ENCODE measurements at regions not wholly inside any gene's neighbourhood (a gene's known extent, or its start where the extent isn't known, plus 50 kb on each side); places are given as distances from the start of the nearest gene placed in this dataset.

GRCh38 chr13:73364736-73365135 lies 305.9 kb downstream of the KLF5 start:
- Histone ChIP-seq H3K4me1 (ENCODE audit: low read depth) (no peaks in the 10 kb centered on the region), H3K27ac (no peak overlapping the region), H3K36me3 (no peaks in the 10 kb centered on the region), H3K27me3 (no peaks in the 10 kb centered on the region), H3K9me3 (ENCODE audit: low read depth) (no peaks in the 10 kb centered on the region), H3K4me3 (no peak overlapping the region)
- no peak for TF ChIP-seq CTCF (IDR thresholded peaks at IDR 0.05; ENCODE audit: low read depth, low read length)
- no peak for DNase-seq (ENCODE audit: low read depth in 1 of 2, low spot score in 1 of 2)

GRCh38 chr13:73358606-73359095 lies 299.8 kb downstream of the KLF5 start:
- TF ChIP-seq CTCF (IDR thresholded peaks at IDR 0.05; ENCODE audit: low read depth, low read length) = no peak
- no peaks in the 10 kb centered on the region for H3K27me3 ChIP-seq
- H3K27ac ChIP-seq = no peak overlapping the region
- no peak for DNase-seq (ENCODE audit: low read depth in 1 of 2, low spot score in 1 of 2)
- no peak overlapping the region for H3K4me3 ChIP-seq
- no peaks in the 10 kb centered on the region for H3K9me3 ChIP-seq (ENCODE audit: low read depth)
- H3K36me3 ChIP-seq = no peaks in the 10 kb centered on the region
- H3K4me1 ChIP-seq (ENCODE audit: low read depth) = no peaks in the 10 kb centered on the region

GRCh38 chr13:73355134-73355533 lies 296.3 kb downstream of the KLF5 start:
- H3K36me3 ChIP-seq = no peaks in the 10 kb centered on the region
- no peak for DNase-seq (ENCODE audit: low read depth in 1 of 2, low spot score in 1 of 2)
- no peaks in the 10 kb centered on the region for H3K27me3 ChIP-seq
- H3K9me3 ChIP-seq (ENCODE audit: low read depth) = no peaks in the 10 kb centered on the region
- H3K4me1 ChIP-seq (ENCODE audit: low read depth) = no peaks in the 10 kb centered on the region
- no peak overlapping the region for H3K4me3 ChIP-seq
- TF ChIP-seq CTCF (IDR thresholded peaks at IDR 0.05; ENCODE audit: low read depth, low read length) = no peak
- H3K27ac ChIP-seq = no peak overlapping the region

- Histone ChIP-seq H3K27ac (no peak overlapping the region), H3K27me3 (no peaks in the 10 kb centered on the region), H3K4me3 (no peak overlapping the region), H3K36me3 (no peaks in the 10 kb centered on the region), H3K4me1 (ENCODE audit: low read depth) (no peaks in the 10 kb centered on the region), H3K9me3 (ENCODE audit: low read depth) (no peaks in the 10 kb centered on the region)
- DNase-seq (ENCODE audit: low read depth in 1 of 2, low spot score in 1 of 2) = no peak
- TF ChIP-seq CTCF (IDR thresholded peaks at IDR 0.05; ENCODE audit: low read depth, low read length) = no peak
These were observed 292.9 kb downstream of the KLF5 start for GRCh38 chr13:73351730-73352129.

- Histone ChIP-seq H3K9me3 (ENCODE audit: low read depth) (no peaks in the 10 kb centered on the region), H3K4me1 (ENCODE audit: low read depth) (no peaks in the 10 kb centered on the region), H3K27ac (no peak overlapping the region), H3K27me3 (no peaks in the 10 kb centered on the region), H3K36me3 (no peaks in the 10 kb centered on the region), H3K4me3 (no peak overlapping the region)
- DNase-seq (ENCODE audit: low read depth in 1 of 2, low spot score in 1 of 2) = peak in 1 of 2 donors; percentile 25
- TF ChIP-seq CTCF (IDR thresholded peaks at IDR 0.05; ENCODE audit: low read depth, low read length) = no peak
These were observed 282.9 kb downstream of the KLF5 start for GRCh38 chr13:73341748-73342147.

GRCh38 chr13:73340069-73340468 lies 281.3 kb downstream of the KLF5 start:
- DNase-seq (ENCODE audit: low read depth in 1 of 2, low spot score in 1 of 2) = no peak
- Histone ChIP-seq H3K27me3 (no peaks in the 10 kb centered on the region), H3K4me3 (no peak overlapping the region), H3K27ac (no peak overlapping the region), H3K4me1 (ENCODE audit: low read depth) (no peaks in the 10 kb centered on the region), H3K36me3 (no peaks in the 10 kb centered on the region), H3K9me3 (ENCODE audit: low read depth) (no peaks in the 10 kb centered on the region)
- no peak for TF ChIP-seq CTCF (IDR thresholded peaks at IDR 0.05; ENCODE audit: low read depth, low read length)

All from cardiac muscle cell (in vitro differentiated cells and primary cell).